GM19239 (cell line): ENCODE measurements at regions not wholly inside any gene's neighbourhood (a gene's known extent, or its start where the extent isn't known, plus 50 kb on each side); places are given as distances from the start of the nearest gene placed in this dataset.
"Not testable (repeated sequence)": the region's sequence is repeated elsewhere in the genome, so short reads cannot be mapped to it uniquely, and the experiment has no call there.

Source experiments
- DNase-seq: peaks from one replicate; pipeline ENCODE4 v3.0.0; 2011; ENCODE audit warnings: low spot score; ENCODE audit not compliant: insufficient read length
- FAIRE-seq: peaks from 2 replicates; lab custom pipeline; 2011; peaks lifted over from hg19 to GRCh38; lab: Jason Lieb, UNC

GRCh38 chr6:78489874-78490273 lies 377.5 kb upstream of the IRAK1BP1 start:
- no peak for FAIRE-seq
- DNase-seq, result no peak

GRCh38 chr6:78492351-78493017 lies 374.9 kb upstream of the IRAK1BP1 start:
- FAIRE-seq, result no peak
- no peak for DNase-seq

- FAIRE-seq (no peak), DNase-seq (no peak)
Observed at GRCh38 chr6:78500299-78501089, 366.9 kb upstream of the IRAK1BP1 start.

GRCh38 chr6:78502386-78502887 lies 364.9 kb upstream of the IRAK1BP1 start:
- FAIRE-seq, result no peak
- no peak for DNase-seq

- FAIRE-seq, result no peak
- DNase-seq, result no peak
Observed at GRCh38 chr6:78505178-78505577, 362.2 kb upstream of the IRAK1BP1 start.

GRCh38 chr6:78511009-78511408 lies 356.3 kb upstream of the IRAK1BP1 start:
- DNase-seq (no peak), FAIRE-seq (no peak)

- no peak for DNase-seq
- no peak for FAIRE-seq
Observed at GRCh38 chr6:78513856-78514255, 353.5 kb upstream of the IRAK1BP1 start.

GRCh38 chr6:78515271-78515670 lies 352.1 kb upstream of the IRAK1BP1 start:
- DNase-seq (no peak), FAIRE-seq (no peak)

- DNase-seq (no peak), FAIRE-seq (no peak)
Observed at GRCh38 chr6:78517399-78517798, 350.0 kb upstream of the IRAK1BP1 start.

- FAIRE-seq (no peak), DNase-seq (no peak)
Observed at GRCh38 chr6:78523622-78524021, 343.7 kb upstream of the IRAK1BP1 start.

- DNase-seq, result no peak
- FAIRE-seq, result no peak
Observed at GRCh38 chr6:78525976-78526375, 341.4 kb upstream of the IRAK1BP1 start.

GRCh38 chr6:78526432-78526831 lies 340.9 kb upstream of the IRAK1BP1 start:
- no peak for FAIRE-seq

GRCh38 chr6:78528926-78529325 lies 338.4 kb upstream of the IRAK1BP1 start:
- DNase-seq (no peak), FAIRE-seq (no peak)

More at GRCh38 chr6:78526432-78526831, 340.9 kb upstream of the IRAK1BP1 start:
- no peak for DNase-seq

GRCh38 chr6:78530208-78530607 lies 337.1 kb upstream of the IRAK1BP1 start:
- no peak for DNase-seq
- FAIRE-seq, result no peak

- no peak for DNase-seq
- no peak for FAIRE-seq
Observed at GRCh38 chr6:78533426-78533825, 333.9 kb upstream of the IRAK1BP1 start.

- DNase-seq, result no peak
- no peak for FAIRE-seq
Observed at GRCh38 chr6:78533876-78534275, 333.5 kb upstream of the IRAK1BP1 start.

GRCh38 chr6:78538002-78538401 lies 329.3 kb upstream of the IRAK1BP1 start:
- FAIRE-seq (no peak), DNase-seq (no peak)

GRCh38 chr6:78547636-78548035 lies 319.7 kb upstream of the IRAK1BP1 start:
- not testable (repeated sequence) for DNase-seq, FAIRE-seq

GRCh38 chr6:78551361-78551760 lies 316.0 kb upstream of the IRAK1BP1 start:
- DNase-seq, result no peak
- no peak for FAIRE-seq

- DNase-seq (no peak), FAIRE-seq (no peak)
Observed at GRCh38 chr6:78552435-78552834, 314.9 kb upstream of the IRAK1BP1 start.

- DNase-seq (no peak), FAIRE-seq (no peak)
Observed at GRCh38 chr6:78554341-78554740, 313.0 kb upstream of the IRAK1BP1 start.
